ENCODE measurements at regions not wholly inside any gene's neighbourhood (a gene's known extent, or its start where the extent isn't known, plus 50 kb on each side); places are given as distances from the start of the nearest gene placed in this dataset.

DNA sequence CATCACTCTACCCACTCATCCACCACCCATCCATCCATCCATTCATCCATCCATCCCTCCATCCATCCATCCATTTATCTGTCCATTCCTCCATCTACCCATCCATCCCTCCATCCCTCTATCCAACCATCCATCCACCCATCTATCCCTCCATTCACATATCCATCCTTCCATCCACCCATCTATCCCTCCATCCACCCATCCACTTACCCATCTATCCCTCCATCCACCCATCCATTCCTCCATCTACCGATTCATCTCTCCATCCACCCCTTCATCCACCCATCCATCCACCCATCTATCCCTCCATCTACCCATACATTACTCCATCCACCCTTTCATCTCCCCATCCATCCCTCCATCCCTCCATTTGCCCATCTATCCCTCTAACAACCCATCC is 239.6 kb upstream of the SHH start:
- TF ChIP-seq, protein P1, sequence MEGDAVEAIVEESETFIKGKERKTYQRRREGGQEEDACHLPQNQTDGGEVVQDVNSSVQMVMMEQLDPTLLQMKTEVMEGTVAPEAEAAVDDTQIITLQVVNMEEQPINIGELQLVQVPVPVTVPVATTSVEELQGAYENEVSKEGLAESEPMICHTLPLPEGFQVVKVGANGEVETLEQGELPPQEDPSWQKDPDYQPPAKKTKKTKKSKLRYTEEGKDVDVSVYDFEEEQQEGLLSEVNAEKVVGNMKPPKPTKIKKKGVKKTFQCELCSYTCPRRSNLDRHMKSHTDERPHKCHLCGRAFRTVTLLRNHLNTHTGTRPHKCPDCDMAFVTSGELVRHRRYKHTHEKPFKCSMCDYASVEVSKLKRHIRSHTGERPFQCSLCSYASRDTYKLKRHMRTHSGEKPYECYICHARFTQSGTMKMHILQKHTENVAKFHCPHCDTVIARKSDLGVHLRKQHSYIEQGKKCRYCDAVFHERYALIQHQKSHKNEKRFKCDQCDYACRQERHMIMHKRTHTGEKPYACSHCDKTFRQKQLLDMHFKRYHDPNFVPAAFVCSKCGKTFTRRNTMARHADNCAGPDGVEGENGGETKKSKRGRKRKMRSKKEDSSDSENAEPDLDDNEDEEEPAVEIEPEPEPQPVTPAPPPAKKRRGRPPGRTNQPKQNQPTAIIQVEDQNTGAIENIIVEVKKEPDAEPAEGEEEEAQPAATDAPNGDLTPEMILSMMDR (IDR thresholded peaks at IDR 0.05; ENCODE audit: insufficient read depth, low read length) = no peak
- TF ChIP-seq SPI1 (IDR thresholded peaks at IDR 0.05; ENCODE audit: borderline replicate concordance, low read depth) (no peak), POLR2AphosphoS5 (IDR thresholded peaks at IDR 0.05; ENCODE audit: low read depth) (no peak)
